ENCODE measurements at regions not wholly inside any gene's neighbourhood (a gene's known extent, or its start where the extent isn't known, plus 50 kb on each side); places are given as distances from the start of the nearest gene placed in this dataset.

- DNase-seq (no peak), ATAC-seq (ENCODE audit: low read depth) (no peak)
- no peak overlapping the region for H3K4me2 ChIP-seq (ENCODE audit: low read depth, low read length)
- no peaks in the 10 kb centered on the region for H3K9me3 ChIP-seq (ENCODE audit: control insufficient read depth, insufficient read depth, low read length)
- H4K20me1 ChIP-seq (ENCODE audit: insufficient read depth, low read length), result no peaks in the 10 kb centered on the region
- no peaks in the 10 kb centered on the region for H3K27me3 ChIP-seq (ENCODE audit: control insufficient read depth, insufficient read depth, low read length)
- no peak overlapping the region for H2AFZ ChIP-seq (replicated peaks; ENCODE audit: low read length, poor library complexity)
- no peaks in the 10 kb centered on the region for H3K36me3 ChIP-seq (ENCODE audit: control insufficient read depth, insufficient read depth, low read length)
- no peaks in the 10 kb centered on the region for H3K9me1 ChIP-seq (ENCODE audit: insufficient read depth, low read length)
- H3K4me1 ChIP-seq (ENCODE audit: control insufficient read depth, insufficient read depth, low read length), result no peaks in the 10 kb centered on the region
- no peak overlapping the region for H2BK5ac ChIP-seq (ENCODE audit: low read depth, low read length, poor library complexity, severe bottlenecking)
- no peaks in the 10 kb centered on the region for H3K79me1 ChIP-seq (ENCODE audit: low read depth in 1 of 2, low read length in 2 of 2)
- no peak overlapping the region for H4K91ac ChIP-seq (ENCODE audit: insufficient read depth, low read depth, low read length)
- no TSS peak for BruUV-seq (replicated peaks)
- no peak overlapping the region for H3K23ac ChIP-seq (ENCODE audit: low read depth, low read length)
- TF ChIP-seq MAFK (IDR thresholded peaks at IDR 0.05; ENCODE audit: low read depth, low read length) (no peak), CHD1 (IDR thresholded peaks at IDR 0.05; ENCODE audit: low read depth, low read length) (no peak), POLR2A (IDR thresholded peaks at IDR 0.05; ENCODE audit: low read depth, low read length) (no peak), NFE2L2 (IDR thresholded peaks at IDR 0.05; ENCODE audit: low read depth, low read length) (no peak), RFX5 (IDR thresholded peaks at IDR 0.05; ENCODE audit: low read depth, low read length) (no peak), USF2 (IDR thresholded peaks at IDR 0.05; ENCODE audit: low read depth, low read length) (no peak), FOS (IDR thresholded peaks at IDR 0.05; ENCODE audit: low read depth, low read length) (no peak)
- H3K27ac ChIP-seq (ENCODE audit: insufficient read depth, low read length), result no peak overlapping the region
- no peak overlapping the region for H2BK20ac ChIP-seq (ENCODE audit: low read depth, low read length)
- H3K9ac ChIP-seq (ENCODE audit: low read depth, low read length), result no peak overlapping the region
- H4K5ac ChIP-seq (ENCODE audit: low read depth, low read length), result no peak overlapping the region
- H3K4ac ChIP-seq (ENCODE audit: low read depth, low read length), result no peak overlapping the region
- H3K14ac ChIP-seq (replicated peaks; ENCODE audit: low read depth, low read length), result no peak overlapping the region
- H3K56ac ChIP-seq (ENCODE audit: extremely low read depth, insufficient read depth, low read length), result no peak overlapping the region
- H3K4me3 ChIP-seq (ENCODE audit: insufficient read depth, low read depth, low read length), result no peak overlapping the region
- no peak overlapping the region for H2AK9ac ChIP-seq (replicated peaks; ENCODE audit: low read depth, low read length, poor library complexity)
- H2BK120ac ChIP-seq (ENCODE audit: low read depth, low read length), result no peak overlapping the region
- intact Hi-C loops (cut with micrococcal nuclease), result no loop called here
- CTCF ChIA-PET, result no interaction called here
- H3K18ac ChIP-seq (ENCODE audit: low read depth, low read length), result no peak overlapping the region
- in situ Hi-C loops (cut with MboI; ENCODE audit: low sequenced_read_pairs), result no loop called here
- POLR2A ChIA-PET (ENCODE audit: unreplicated experiment), result no interaction called here
- H2BK15ac ChIP-seq (ENCODE audit: low read depth, low read length), result no peak overlapping the region
- H2AK5ac ChIP-seq (ENCODE audit: low read depth, low read length), result no peak overlapping the region
- dilution Hi-C loops (cut with HindIII; ENCODE audit: low sequenced_read_pairs, unreplicated experiment), result no loop called here
- H4K8ac ChIP-seq (ENCODE audit: low read depth in 2 of 2, low read length in 2 of 2), result no peak overlapping the region
Observed at GRCh38 chr2:188187726-188188125, 103.9 kb upstream of the GULP1 start.
